Endothelial cell of umbilical vein (primary cell): ENCODE measurements at regions not wholly inside any gene's neighbourhood (a gene's known extent, or its start where the extent isn't known, plus 50 kb on each side); places are given as distances from the start of the nearest gene placed in this dataset.
"Not testable (repeated sequence)": the region's sequence is repeated elsewhere in the genome, so short reads cannot be mapped to it uniquely, and the experiment has no call there.

ENCODE experiments used
- BruUV-seq: library from RNA; stranded (reverse); fragments of 400-500 nt; replicated peaks from 2 replicates; lab custom pipeline; 2021; lab: Mats Ljungman, UMichigan
- CTCF ChIA-PET: fragments of 300-600, 350-600 bp; sonication (Branson Sonifier 250); formaldehyde crosslinking; loops from one replicate; lab custom pipeline; 2021; ENCODE audit warnings: antibody characterized with exemption, inconsistent platforms; lab: Charles Lee
- POLR2A ChIA-PET: fragments of 300-600, 350-600 bp; sonication (Branson Sonifier 250); formaldehyde crosslinking; loops from one replicate; lab custom pipeline; 2021; ENCODE audit warnings: antibody characterized with exemption, inconsistent platforms; lab: Charles Lee
- DNase-seq: peaks from one replicate; pipeline ENCODE4 v3.0.0-alpha.2; 2011; ENCODE audit warnings: low read depth, low spot score
- FAIRE-seq: peaks from 2 replicates; lab custom pipeline; 2011; peaks lifted over from hg19 to GRCh38; lab: Jason Lieb, UNC
- H2AFZ ChIP-seq: 2 replicates; pipeline ENCODE4 v1.6.0; 2012; ENCODE audit warnings: low read depth, low read length, control low read depth, inconsistent platforms
- H3K27ac ChIP-seq: 2 replicates; pipeline ENCODE4 v1.5.1; 2011; ENCODE audit warnings: low read depth, mild to moderate bottlenecking, control low read depth, low read length, moderate library complexity; ENCODE audit not compliant: insufficient read depth
- H3K27me3 ChIP-seq, 2 experiments: 2 replicates each; pipeline versions ENCODE4 v1.6.0 to v1.6.1; 2011; ENCODE audit warnings: low read length in 2 of 2, mixed read lengths in 1 of 2; ENCODE audit not compliant: control insufficient read depth in 2 of 2, insufficient read depth in 2 of 2
- H3K36me3 ChIP-seq, 2 experiments: 2 replicates in 1 of 2; 3 replicates in 1 of 2; pipeline ENCODE4 v1.5.1; 2011; ENCODE audit warnings: low read length in 2 of 2, mild to moderate bottlenecking in 1 of 2, moderate library complexity in 1 of 2; ENCODE audit not compliant: control insufficient read depth in 2 of 2, insufficient read depth in 2 of 2; ENCODE audit errors: extremely low read depth in 1 of 2
- H3K4me1 ChIP-seq: 3 replicates; pipeline ENCODE4 v1.5.1; 2011; ENCODE audit warnings: mild to moderate bottlenecking, low read length; ENCODE audit not compliant: control insufficient read depth, insufficient read depth; ENCODE audit errors: extremely low read depth
- H3K4me2 ChIP-seq: 2 replicates; pipeline ENCODE4 v1.6.1; 2011; ENCODE audit warnings: low read length, control low read depth, mixed read lengths; ENCODE audit not compliant: insufficient read depth
- H3K4me3 ChIP-seq, 3 experiments: fragments of 200-600 bp in 1 of 3; sonication (generic), shearing (Covaris generic) in 1 of 3; replicated peaks in 1 of 3; 2 replicates each; pipeline ENCODE4 v1.5.1; 2011 to 2016; ENCODE audit warnings: control low read depth in 3 of 3, low read length in 3 of 3, mild to moderate bottlenecking in 2 of 3, inconsistent platforms in 1 of 3, low read depth in 1 of 3, moderate library complexity in 1 of 3; ENCODE audit not compliant: insufficient read depth in 1 of 3
- H3K79me2 ChIP-seq: 2 replicates; pipeline ENCODE4 v1.6.0; 2012; ENCODE audit warnings: low read length, inconsistent platforms; ENCODE audit not compliant: control insufficient read depth, insufficient read depth
- H3K9ac ChIP-seq: replicated peaks from 2 replicates; pipeline ENCODE3; 2011; ENCODE audit warnings: low read length, control low read depth; ENCODE audit not compliant: insufficient read depth; ENCODE audit errors: extremely low read depth
- H3K9me1 ChIP-seq: replicated peaks from 3 replicates; pipeline ENCODE4 v1.6.0; 2011; ENCODE audit warnings: mild to moderate bottlenecking, low read length; ENCODE audit not compliant: control insufficient read depth, insufficient read depth; ENCODE audit errors: extremely low read depth
- H3K9me3 ChIP-seq: replicated peaks from 2 replicates; pipeline ENCODE4 v1.5.1; 2012; ENCODE audit warnings: low read length, inconsistent platforms; ENCODE audit not compliant: control insufficient read depth, insufficient read depth
- H4K20me1 ChIP-seq: replicated peaks from 2 replicates; pipeline ENCODE3; 2011; ENCODE audit warnings: mild to moderate bottlenecking, low read length; ENCODE audit not compliant: control insufficient read depth, insufficient read depth; ENCODE audit errors: extremely low read depth
- EZH2 ChIP-seq: IDR thresholded peaks from 2 replicates; pipeline ENCODE4 v1.6.1; 2012; ENCODE audit warnings: borderline replicate concordance, low read depth, mild to moderate bottlenecking, moderate library complexity, low read length, inconsistent platforms; ENCODE audit not compliant: severe bottlenecking
- FOS ChIP-seq: IDR thresholded peaks from 2 replicates; pipeline ENCODE4 v1.6.1; 2011; ENCODE audit warnings: mild to moderate bottlenecking, low read length, moderate library complexity, borderline replicate concordance; ENCODE audit not compliant: insufficient read depth
- GATA2 ChIP-seq: IDR thresholded peaks from 2 replicates; pipeline ENCODE4 v1.7.0; 2011; ENCODE audit warnings: low read depth, mild to moderate bottlenecking, moderate library complexity, mixed read lengths, low read length; ENCODE audit not compliant: insufficient read length, insufficient read depth
- JUN ChIP-seq: IDR thresholded peaks from 2 replicates; pipeline ENCODE4 v1.6.1; 2011; ENCODE audit warnings: borderline replicate concordance, low read depth; ENCODE audit not compliant: insufficient read length, insufficient read depth
- MYC ChIP-seq: IDR thresholded peaks from one replicate; pipeline ENCODE4 v1.6.1; 2011; ENCODE audit warnings: mild to moderate bottlenecking, low read depth, low read length
- POLR2A ChIP-seq: IDR thresholded peaks from 2 replicates; pipeline ENCODE4 v1.6.1; 2012; ENCODE audit warnings: low read depth, mild to moderate bottlenecking, control low read depth, low read length
- POLR2AphosphoS5 ChIP-seq: IDR thresholded peaks from 2 replicates; pipeline ENCODE4 v1.6.1; 2012; ENCODE audit warnings: low read depth, mild to moderate bottlenecking, control low read depth, low read length, moderate library complexity; ENCODE audit not compliant: insufficient read depth
- dilution Hi-C: fragments of 300-500 bp; cut with MboI; formaldehyde crosslinking; loops from one replicate; pipeline ENCODE4 v1.15.0; 2019; ENCODE audit warnings: low sequenced_read_pairs; ENCODE audit not compliant: extremely low pct_ligation_motif_present
- intact Hi-C: fragments of 100-400 bp; cut with micrococcal nuclease; formaldehyde crosslinking; loops from one replicate; pipeline ENCODE4 v1.10.0; 2022
- TF ChIP-seq, protein P1 (sequence below): IDR thresholded peaks from 2 replicates; pipeline ENCODE4 v1.6.1; 2011; ENCODE audit not compliant: insufficient read depth, insufficient read length
- TF ChIP-seq, protein P2 (sequence below), 2 donors: IDR thresholded peaks; 1 replicate in 1 of 2; 2 replicates in 1 of 2; pipeline ENCODE4 v1.5.1; 2011; ENCODE audit warnings: low read length in 2 of 2, mild to moderate bottlenecking in 2 of 2, moderate library complexity in 2 of 2, control low read depth in 1 of 2, inconsistent platforms in 1 of 2, low read depth in 1 of 2; ENCODE audit not compliant: insufficient read depth in 1 of 2; ENCODE audit errors: extremely low read depth in 1 of 2

DNA sequence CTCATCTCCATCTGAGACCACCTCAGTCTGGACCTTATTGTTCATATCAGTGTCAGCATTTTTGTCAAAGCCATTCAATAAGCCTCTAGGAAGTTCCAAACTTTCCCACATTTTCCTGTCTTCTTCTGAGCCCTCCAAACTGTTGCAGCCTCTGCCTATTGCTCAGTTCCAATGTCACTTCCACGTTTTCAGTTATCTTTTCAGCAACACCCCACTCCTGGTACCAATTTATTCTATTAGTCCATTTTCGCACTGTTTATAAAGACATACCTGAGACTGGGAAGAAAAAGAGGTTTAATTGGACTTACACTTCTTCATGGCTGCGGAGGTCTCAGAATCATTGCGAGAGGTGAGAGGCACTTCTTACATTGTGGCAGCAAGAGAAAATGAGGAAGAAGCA is 339.3 kb downstream of the TLL1 start:
- DNase-seq, H3K4me2 ChIP-seq, CTCF ChIA-PET, H3K9me3 ChIP-seq, H3K27ac ChIP-seq, dilution Hi-C loops, H4K20me1 ChIP-seq, H3K27me3 ChIP-seq, FAIRE-seq, H3K9ac ChIP-seq, intact Hi-C loops, H3K4me3 ChIP-seq, H2AFZ ChIP-seq, H3K9me1 ChIP-seq, POLR2A ChIA-PET, H3K79me2 ChIP-seq, BruUV-seq, H3K36me3 ChIP-seq, H3K4me1 ChIP-seq: not testable (repeated sequence)

DNA sequence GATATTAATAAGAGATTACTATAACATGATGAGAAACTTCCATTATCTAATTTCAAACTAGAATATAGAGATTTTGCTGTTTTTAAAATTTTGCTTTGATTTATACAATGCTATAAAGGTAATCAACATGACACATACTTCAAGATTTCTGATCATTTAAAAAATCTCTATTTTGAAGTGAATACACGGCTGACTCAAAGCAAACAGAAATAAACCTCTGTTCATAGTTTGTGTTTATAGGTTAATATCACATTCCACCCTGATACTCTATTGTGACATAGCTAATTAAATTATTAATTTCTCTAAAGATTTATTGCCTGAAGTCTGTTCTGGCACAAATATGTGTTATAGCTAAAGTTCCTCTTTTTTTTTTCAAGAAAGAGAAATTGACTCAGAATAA is 349.2 kb downstream of the TLL1 start:
- Histone ChIP-seq H3K4me2 (no peak overlapping the region), H3K27me3 (no peaks in the 10 kb centered on the region), H4K20me1 (no peaks in the 10 kb centered on the region), H3K9ac (no peak overlapping the region), H3K36me3 (no peaks in the 10 kb centered on the region), H3K4me1 (no peaks in the 10 kb centered on the region), H3K79me2 (no peaks in the 10 kb centered on the region), H3K9me1 (no peaks in the 10 kb centered on the region), H2AFZ (no peak overlapping the region), H3K27ac (no peak overlapping the region), H3K9me3 (no peaks in the 10 kb centered on the region), H3K4me3 (no peak overlapping the region)
- intact Hi-C loops (no loop called here), dilution Hi-C loops (no loop called here)
- CTCF ChIA-PET: interaction anchor here (1.1 kb wide), 1 partner anchor 34 kb away, joined by 3 read pairs; no protein-coding TSS in a partner anchor
- BruUV-seq: no TSS peak
- POLR2A ChIA-PET: no interaction called here
- DNase-seq (no peak), FAIRE-seq (no peak)
- TF ChIP-seq, protein P1, sequence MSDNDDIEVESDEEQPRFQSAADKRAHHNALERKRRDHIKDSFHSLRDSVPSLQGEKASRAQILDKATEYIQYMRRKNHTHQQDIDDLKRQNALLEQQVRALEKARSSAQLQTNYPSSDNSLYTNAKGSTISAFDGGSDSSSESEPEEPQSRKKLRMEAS: no peak
- TF ChIP-seq EZH2 (no peak), JUN (no peak), POLR2A (no peak), POLR2AphosphoS5 (no peak), FOS (no peak), GATA2 (no peak), MYC (no peak)
- TF ChIP-seq, protein P2, sequence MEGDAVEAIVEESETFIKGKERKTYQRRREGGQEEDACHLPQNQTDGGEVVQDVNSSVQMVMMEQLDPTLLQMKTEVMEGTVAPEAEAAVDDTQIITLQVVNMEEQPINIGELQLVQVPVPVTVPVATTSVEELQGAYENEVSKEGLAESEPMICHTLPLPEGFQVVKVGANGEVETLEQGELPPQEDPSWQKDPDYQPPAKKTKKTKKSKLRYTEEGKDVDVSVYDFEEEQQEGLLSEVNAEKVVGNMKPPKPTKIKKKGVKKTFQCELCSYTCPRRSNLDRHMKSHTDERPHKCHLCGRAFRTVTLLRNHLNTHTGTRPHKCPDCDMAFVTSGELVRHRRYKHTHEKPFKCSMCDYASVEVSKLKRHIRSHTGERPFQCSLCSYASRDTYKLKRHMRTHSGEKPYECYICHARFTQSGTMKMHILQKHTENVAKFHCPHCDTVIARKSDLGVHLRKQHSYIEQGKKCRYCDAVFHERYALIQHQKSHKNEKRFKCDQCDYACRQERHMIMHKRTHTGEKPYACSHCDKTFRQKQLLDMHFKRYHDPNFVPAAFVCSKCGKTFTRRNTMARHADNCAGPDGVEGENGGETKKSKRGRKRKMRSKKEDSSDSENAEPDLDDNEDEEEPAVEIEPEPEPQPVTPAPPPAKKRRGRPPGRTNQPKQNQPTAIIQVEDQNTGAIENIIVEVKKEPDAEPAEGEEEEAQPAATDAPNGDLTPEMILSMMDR (IDR thresholded peaks at IDR 0.05; ENCODE audit: extremely low read depth in 1 of 2, insufficient read depth in 1 of 2, low read depth in 1 of 2, low read length in 2 of 2): no peak
